T-cell (primary cell): ENCODE measurements at regions not wholly inside any gene's neighbourhood (a gene's known extent, or its start where the extent isn't known, plus 50 kb on each side); places are given as distances from the start of the nearest gene placed in this dataset.

ENCODE experiments used
- ATAC-seq, 4 experiments: fragments of 200-7000 bp in 3 of 4; fragments of 150-1000 bp in 1 of 4; cut with Tn5 transposase; replicated peaks in 1 of 4; 1 replicate in 3 of 4; 2 replicates in 1 of 4; pipeline ENCODE4 v1.10.0; 2021; ENCODE audit warnings: moderate library complexity in 3 of 4, mild to moderate bottlenecking in 2 of 4, moderate number of reproducible peaks in 1 of 4
- CTCF ChIA-PET, 2 donors: fragments of 300-600 bp; sonication (Branson Sonifier 250); formaldehyde crosslinking; loops; one replicate each; lab custom pipeline; 2022; ENCODE audit warnings: antibody characterized with exemption in 2 of 2; lab: Charles Lee
- POLR2A ChIA-PET, 2 donors: fragments of 300-600 bp; sonication (Branson Sonifier 250); formaldehyde crosslinking; loops; one replicate each; lab custom pipeline; 2022; ENCODE audit warnings: antibody characterized with exemption in 2 of 2; lab: Charles Lee
- DNase-seq, 35 experiments: peaks; one replicate each; pipeline versions ENCODE4 v3.0.0 to v3.0.0-alpha.2; 2013 to 2023
- H3K27ac ChIP-seq: one replicate; pipeline ENCODE4 v1.5.1; 2013; ENCODE audit warnings: low read length
- H3K27me3 ChIP-seq, 2 experiments: replicated peaks in 1 of 2; 1 replicate in 1 of 2; 2 replicates in 1 of 2; pipeline versions ENCODE4 v1.6.1 to v1.7.0; 2013; ENCODE audit warnings: low read length in 1 of 2, mixed read lengths in 1 of 2; ENCODE audit not compliant: control insufficient read depth in 2 of 2, insufficient read depth in 2 of 2; ENCODE audit errors: extremely low read depth in 1 of 2
- H3K36me3 ChIP-seq, 2 donors: 1 replicate in 1 of 2; 2 replicates in 1 of 2; pipeline versions ENCODE4 v1.6.1 to v1.7.0; 2013; ENCODE audit warnings: low read length in 1 of 2; ENCODE audit not compliant: control insufficient read depth in 2 of 2, insufficient read depth in 1 of 2; ENCODE audit errors: extremely low read depth in 1 of 2
- H3K4me1 ChIP-seq, 2 experiments: 1 replicate in 1 of 2; 2 replicates in 1 of 2; pipeline versions ENCODE4 v1.6.1 to v1.7.0; 2013; ENCODE audit warnings: low read length in 2 of 2, mixed read lengths in 1 of 2; ENCODE audit not compliant: insufficient read depth in 2 of 2, control insufficient read depth in 1 of 2; ENCODE audit errors: extremely low read depth in 1 of 2
- H3K4me3 ChIP-seq, 2 donors: 1 replicate in 1 of 2; 2 replicates in 1 of 2; pipeline versions ENCODE4 v1.5.1 to v1.7.0; 2013; ENCODE audit warnings: mild to moderate bottlenecking in 2 of 2, low read length in 1 of 2, moderate library complexity in 1 of 2; ENCODE audit not compliant: control insufficient read depth in 1 of 2; ENCODE audit errors: extremely low read depth in 1 of 2
- H3K9me3 ChIP-seq: 2 replicates; pipeline ENCODE4 v1.7.0; 2013
- H3K27ac Mint-ChIP-seq, 2 donors: one replicate each; pipeline ENCODE4 v1.8.0; 2020 to 2021; ENCODE audit warnings: mild to moderate bottlenecking in 2 of 2, mixed read lengths in 2 of 2
- H3K27me3 Mint-ChIP-seq, 2 donors: one replicate each; pipeline ENCODE4 v1.8.0; 2021 to 2022; ENCODE audit warnings: mixed read lengths in 2 of 2
- H3K36me3 Mint-ChIP-seq: one replicate; pipeline ENCODE4 v1.8.0; 2021; ENCODE audit warnings: mixed read lengths
- H3K4me1 Mint-ChIP-seq, 3 donors: one replicate each; pipeline ENCODE4 v1.8.0; 2020 to 2022; ENCODE audit warnings: mixed read lengths in 3 of 3, mild to moderate bottlenecking in 1 of 3
- H3K4me3 Mint-ChIP-seq, 3 donors: one replicate each; pipeline ENCODE4 v1.8.0; 2020 to 2022; ENCODE audit warnings: mild to moderate bottlenecking in 3 of 3, mixed read lengths in 3 of 3, moderate library complexity in 3 of 3
- H3K9me3 Mint-ChIP-seq, 3 donors: one replicate each; pipeline ENCODE4 v1.8.0; 2020 to 2022; ENCODE audit warnings: mixed read lengths in 3 of 3
- WGBS: methylation state at CpG from one replicate; pipeline ENCODE4 v1.1.5; 2013; ENCODE audit warnings: missing lambda C conversion rate; ENCODE audit not compliant: insufficient coverage; 5-methylcytosine and 5-hydroxymethylcytosine counted together

GRCh38 chr3:88668180-88668579 is 439.2 kb upstream of the EPHA3 start:
- Mint-ChIP-seq H3K4me1 (no peaks in the 10 kb centered on the region), H3K4me3 (no peak overlapping the region), H3K27me3 (no peaks in the 10 kb centered on the region), H3K27ac (no peak overlapping the region), H3K36me3 (no peaks in the 10 kb centered on the region), H3K9me3 (peaks cover 0 to 12% (median 5%) of the 10 kb centered on the region in 3 donors)
- Histone ChIP-seq H3K36me3 (no peaks in the 10 kb centered on the region), H3K4me3 (no peak overlapping the region), H3K27me3 (no peaks in the 10 kb centered on the region), H3K27ac (no peak overlapping the region), H3K4me1 (no peaks in the 10 kb centered on the region), H3K9me3 (no peaks in the 10 kb centered on the region)
- CTCF ChIA-PET: no interaction called here
- 81% methylated on average over 2 of the region's 2 CpGs for WGBS
- no peak for ATAC-seq
- no peak for DNase-seq
- POLR2A ChIA-PET: no interaction called here

GRCh38 chr3:88671573-88671972 is 435.8 kb upstream of the EPHA3 start:
- WGBS: 86% methylated on average over 2 of the region's 3 CpGs
- no peak for ATAC-seq
- ChIA-PET CTCF (no interaction called here), POLR2A (no interaction called here)
- no peaks in the 10 kb centered on the region for H3K4me1 ChIP-seq
- Mint-ChIP-seq H3K27ac (no peak overlapping the region), H3K36me3 (no peaks in the 10 kb centered on the region), H3K27me3 (no peaks in the 10 kb centered on the region), H3K9me3 (peaks cover 0 to 14% (median 4%) of the 10 kb centered on the region in 3 donors), H3K4me3 (no peak overlapping the region), H3K4me1 (no peaks in the 10 kb centered on the region)
- H3K9me3 ChIP-seq: no peaks in the 10 kb centered on the region
- DNase-seq: no peak
- no peak overlapping the region for H3K27ac ChIP-seq
- no peak overlapping the region for H3K4me3 ChIP-seq
- H3K36me3 ChIP-seq: no peaks in the 10 kb centered on the region
- no peaks in the 10 kb centered on the region for H3K27me3 ChIP-seq

DNA sequence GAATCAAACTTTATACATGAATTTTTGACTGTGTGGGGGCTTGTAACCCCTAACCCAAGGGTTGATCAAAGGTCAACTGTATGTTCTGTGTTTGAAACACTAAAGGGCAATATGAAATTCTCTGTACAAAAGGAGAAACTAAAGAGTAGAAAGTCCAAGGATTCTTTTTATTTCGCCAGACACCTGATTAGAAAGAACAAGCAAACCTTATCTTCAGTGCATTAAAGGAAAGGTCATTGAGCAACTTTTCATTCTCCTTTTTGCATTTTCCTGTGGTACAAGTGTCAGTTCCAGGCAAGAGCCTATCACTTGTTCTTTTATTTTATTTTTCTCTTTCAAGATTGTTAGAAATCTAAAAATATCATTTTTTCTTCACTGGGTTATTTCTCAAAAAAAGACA is 430.1 kb upstream of the EPHA3 start:
- Mint-ChIP-seq H3K4me3 (no peak overlapping the region), H3K9me3 (peaks cover 0 to 14% (median 8%) of the 10 kb centered on the region in 3 donors), H3K27me3 (no peaks in the 10 kb centered on the region), H3K4me1 (no peaks in the 10 kb centered on the region), H3K27ac (no peak overlapping the region), H3K36me3 (no peaks in the 10 kb centered on the region)
- DNase-seq: no peak
- Histone ChIP-seq H3K27me3 (no peaks in the 10 kb centered on the region), H3K4me3 (no peak overlapping the region), H3K4me1 (no peaks in the 10 kb centered on the region), H3K36me3 (no peaks in the 10 kb centered on the region), H3K27ac (no peak overlapping the region), H3K9me3 (no peaks in the 10 kb centered on the region)
- ChIA-PET POLR2A (no interaction called here), CTCF (no interaction called here)
- no peak for ATAC-seq
- 67% methylated on average over 1 of the region's 1 CpG for WGBS

DNA sequence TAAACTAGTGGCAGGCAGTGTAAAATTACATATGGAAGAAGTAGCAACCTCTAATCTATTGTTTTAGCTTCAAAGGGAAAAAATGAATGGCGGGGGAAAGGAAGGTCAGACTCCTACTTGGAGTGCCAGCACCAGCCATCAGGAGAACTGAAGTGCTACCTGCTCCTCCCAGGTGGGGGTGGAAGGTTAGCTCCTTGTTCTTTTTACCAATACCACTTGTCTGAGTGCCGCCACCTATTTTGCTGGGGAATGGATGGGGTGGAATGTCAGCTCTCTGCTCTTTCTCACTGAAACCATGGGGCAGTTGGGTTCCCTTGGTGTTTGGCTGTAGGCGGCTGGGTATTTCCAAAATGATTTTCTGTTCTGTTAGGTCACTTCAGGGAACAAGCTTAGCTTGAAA is 428.7 kb upstream of the EPHA3 start:
- no peak overlapping the region for H3K27ac Mint-ChIP-seq
- peaks cover 0 to 11% (median 8%) of the 10 kb centered on the region in 3 donors for H3K9me3 Mint-ChIP-seq
- no peak for DNase-seq
- no peaks in the 10 kb centered on the region for H3K4me1 Mint-ChIP-seq
- no peak for ATAC-seq
- Histone ChIP-seq H3K27me3 (no peaks in the 10 kb centered on the region), H3K4me1 (no peaks in the 10 kb centered on the region), H3K36me3 (no peaks in the 10 kb centered on the region), H3K4me3 (no peak overlapping the region), H3K9me3 (no peaks in the 10 kb centered on the region), H3K27ac (no peak overlapping the region)
- no peaks in the 10 kb centered on the region for H3K27me3 Mint-ChIP-seq
- CTCF ChIA-PET: no interaction called here
- no peaks in the 10 kb centered on the region for H3K36me3 Mint-ChIP-seq
- WGBS: 71% methylated on average over 1 of the region's 3 CpGs
- no peak overlapping the region for H3K4me3 Mint-ChIP-seq
- POLR2A ChIA-PET: no interaction called here

- Histone ChIP-seq H3K27ac (no peak overlapping the region), H3K9me3 (no peaks in the 10 kb centered on the region), H3K36me3 (no peaks in the 10 kb centered on the region), H3K27me3 (no peaks in the 10 kb centered on the region), H3K4me3 (no peak overlapping the region), H3K4me1 (no peaks in the 10 kb centered on the region)
- Mint-ChIP-seq H3K9me3 (peaks cover 0 to 24% (median 3%) of the 10 kb centered on the region in 3 donors), H3K36me3 (no peaks in the 10 kb centered on the region), H3K4me3 (no peak overlapping the region), H3K27ac (no peak overlapping the region), H3K27me3 (no peaks in the 10 kb centered on the region), H3K4me1 (no peaks in the 10 kb centered on the region)
- DNase-seq (no peak), ATAC-seq (no peak)
- ChIA-PET POLR2A (no interaction called here), CTCF (no interaction called here)
- 77% methylated on average over 3 of the region's 3 CpGs for WGBS
Measured at GRCh38 chr3:88690287-88690686, 417.1 kb upstream of the EPHA3 start.

DNA sequence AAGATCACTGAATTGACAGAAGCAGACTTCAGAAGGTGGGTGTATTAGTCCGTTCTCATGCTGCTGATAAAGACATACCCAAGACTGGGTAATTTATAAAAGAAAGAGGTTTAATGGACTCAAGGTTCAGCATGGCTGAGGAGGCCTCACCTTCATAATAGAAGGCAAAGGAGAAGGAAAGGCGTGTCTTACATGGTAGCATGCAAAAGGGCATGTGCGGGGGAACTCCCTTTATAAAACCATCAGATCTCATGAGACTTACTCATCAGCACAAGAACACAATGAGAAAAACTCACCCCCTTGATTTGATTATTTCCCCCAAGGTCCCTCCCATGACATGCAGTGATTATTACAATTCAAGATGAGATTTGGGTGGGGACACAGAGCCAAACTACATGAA is 416.3 kb upstream of the EPHA3 start:
- Mint-ChIP-seq H3K4me1 (no peaks in the 10 kb centered on the region), H3K9me3 (peaks cover 0 to 24% (median 3%) of the 10 kb centered on the region in 3 donors), H3K27ac (no peak overlapping the region), H3K36me3 (no peaks in the 10 kb centered on the region), H3K4me3 (no peak overlapping the region), H3K27me3 (no peaks in the 10 kb centered on the region)
- H3K4me1 ChIP-seq: no peaks in the 10 kb centered on the region
- H3K27ac ChIP-seq: no peak overlapping the region
- no peaks in the 10 kb centered on the region for H3K36me3 ChIP-seq
- CTCF ChIA-PET: no interaction called here
- no peaks in the 10 kb centered on the region for H3K9me3 ChIP-seq
- DNase-seq (no peak), ATAC-seq (no peak)
- H3K27me3 ChIP-seq: no peaks in the 10 kb centered on the region
- no peak overlapping the region for H3K4me3 ChIP-seq
- POLR2A ChIA-PET: no interaction called here
- WGBS: 100% methylated on average over 1 of the region's 3 CpGs

DNA sequence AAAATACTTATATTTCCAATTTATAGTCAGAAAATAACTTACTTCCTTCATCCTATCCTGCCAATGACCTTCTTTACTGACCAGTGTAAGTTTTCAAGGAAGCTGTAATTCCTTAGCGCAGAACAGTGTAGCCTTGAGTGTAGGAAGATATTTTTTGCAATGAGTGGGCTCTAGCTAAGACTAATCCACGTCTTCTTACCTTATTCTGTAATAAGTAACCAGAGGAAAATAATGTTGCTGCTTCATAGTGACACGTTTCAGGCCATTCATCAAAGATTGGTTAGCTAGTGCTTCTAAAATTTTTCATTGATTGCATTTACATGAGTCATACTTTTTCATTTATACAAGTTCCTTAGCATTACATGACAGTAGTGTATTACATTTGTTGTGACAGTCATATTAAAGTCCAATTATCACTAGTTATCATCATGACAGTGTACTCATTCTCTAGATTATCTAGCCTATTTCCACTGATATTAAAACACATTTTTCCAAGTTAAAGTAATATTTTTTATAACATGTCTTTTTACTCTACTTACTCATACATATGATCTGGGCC is 403.8 kb upstream of the EPHA3 start:
- no peaks in the 10 kb centered on the region for H3K36me3 ChIP-seq
- ChIA-PET CTCF (no interaction called here), POLR2A (no interaction called here)
- no peak overlapping the region for H3K27ac ChIP-seq
- H3K27me3 ChIP-seq: no peaks in the 10 kb centered on the region
- no peak for DNase-seq
- H3K9me3 Mint-ChIP-seq: peaks cover under 1 to 7% (median 6%) of the 10 kb centered on the region in 3 donors
- H3K4me3 Mint-ChIP-seq: no peak overlapping the region
- H3K4me1 Mint-ChIP-seq: no peaks in the 10 kb centered on the region
- no peak overlapping the region for H3K4me3 ChIP-seq
- no CpG with 5 or more reads among the region's 3 CpGs for WGBS
- H3K9me3 ChIP-seq: no peaks in the 10 kb centered on the region
- H3K27ac Mint-ChIP-seq: no peak overlapping the region
- H3K36me3 Mint-ChIP-seq: no peaks in the 10 kb centered on the region
- no peaks in the 10 kb centered on the region for H3K4me1 ChIP-seq
- ATAC-seq: no peak
- H3K27me3 Mint-ChIP-seq: no peaks in the 10 kb centered on the region
